ENCODE measurements at regions not wholly inside any gene's neighbourhood (a gene's known extent, or its start where the extent isn't known, plus 50 kb on each side); places are given as distances from the start of the nearest gene placed in this dataset.

DNA sequence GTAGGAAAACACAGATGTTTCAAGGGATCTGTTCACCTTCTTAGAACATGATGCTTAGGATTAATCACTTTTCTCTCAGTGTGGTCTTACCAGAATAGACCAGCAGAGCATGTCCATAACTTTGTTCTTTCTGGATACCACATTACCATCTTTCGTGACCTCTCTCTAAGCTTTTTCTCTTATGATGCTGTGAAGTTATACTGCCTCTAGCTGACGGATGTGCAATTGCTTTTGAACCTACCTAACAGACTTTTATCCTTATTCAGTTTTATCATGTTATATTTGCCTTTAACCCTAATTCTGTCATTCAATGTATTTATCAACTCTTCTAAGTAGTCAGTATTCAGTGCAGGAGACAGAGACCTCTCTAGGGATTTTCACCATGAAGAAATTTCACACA, 246.7 kb downstream of the DACT1 start:
- TF ChIP-seq, protein P1, sequence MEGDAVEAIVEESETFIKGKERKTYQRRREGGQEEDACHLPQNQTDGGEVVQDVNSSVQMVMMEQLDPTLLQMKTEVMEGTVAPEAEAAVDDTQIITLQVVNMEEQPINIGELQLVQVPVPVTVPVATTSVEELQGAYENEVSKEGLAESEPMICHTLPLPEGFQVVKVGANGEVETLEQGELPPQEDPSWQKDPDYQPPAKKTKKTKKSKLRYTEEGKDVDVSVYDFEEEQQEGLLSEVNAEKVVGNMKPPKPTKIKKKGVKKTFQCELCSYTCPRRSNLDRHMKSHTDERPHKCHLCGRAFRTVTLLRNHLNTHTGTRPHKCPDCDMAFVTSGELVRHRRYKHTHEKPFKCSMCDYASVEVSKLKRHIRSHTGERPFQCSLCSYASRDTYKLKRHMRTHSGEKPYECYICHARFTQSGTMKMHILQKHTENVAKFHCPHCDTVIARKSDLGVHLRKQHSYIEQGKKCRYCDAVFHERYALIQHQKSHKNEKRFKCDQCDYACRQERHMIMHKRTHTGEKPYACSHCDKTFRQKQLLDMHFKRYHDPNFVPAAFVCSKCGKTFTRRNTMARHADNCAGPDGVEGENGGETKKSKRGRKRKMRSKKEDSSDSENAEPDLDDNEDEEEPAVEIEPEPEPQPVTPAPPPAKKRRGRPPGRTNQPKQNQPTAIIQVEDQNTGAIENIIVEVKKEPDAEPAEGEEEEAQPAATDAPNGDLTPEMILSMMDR (IDR thresholded peaks at IDR 0.05; ENCODE audit: poor library complexity, severe bottlenecking), result peak; percentile 15
- Histone ChIP-seq H3K9me3 (ENCODE audit: severe bottlenecking) (no peaks in the 10 kb centered on the region), H3K4me3 (ENCODE audit: severe bottlenecking) (no peak overlapping the region), H3K27ac (ENCODE audit: poor library complexity, severe bottlenecking) (no peak overlapping the region), H3K4me1 (ENCODE audit: insufficient read depth, poor library complexity, severe bottlenecking) (peaks cover 10% of the 10 kb centered on the region), H3K36me3 (ENCODE audit: low read depth) (no peaks in the 10 kb centered on the region), H3K27me3 (ENCODE audit: insufficient read depth, poor library complexity, severe bottlenecking) (no peaks in the 10 kb centered on the region)
- no peak for DNase-seq (ENCODE audit: low spot score)
- ATAC-seq (ENCODE audit: low read depth), result no peak

DNA sequence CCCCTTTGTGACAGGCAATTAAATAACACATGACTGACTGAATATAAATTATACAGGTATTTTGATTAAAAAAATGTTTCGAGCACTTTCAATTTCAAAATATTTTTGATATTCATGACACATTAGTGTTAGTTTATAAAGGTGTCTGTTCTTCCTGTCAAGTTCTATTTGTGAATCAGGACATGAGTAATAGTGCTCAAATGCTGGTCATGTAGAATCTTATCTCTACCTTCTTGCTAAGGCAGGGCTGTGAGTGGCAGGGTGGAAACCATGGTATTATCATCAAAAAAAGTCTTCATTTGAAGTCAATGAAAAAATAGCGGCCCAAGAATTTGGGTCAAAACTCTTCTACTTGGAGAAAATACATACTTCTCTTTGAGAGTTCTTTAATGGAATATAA, 250.2 kb downstream of the DACT1 start:
- Histone ChIP-seq H3K4me3 (ENCODE audit: severe bottlenecking) (no peak overlapping the region), H3K4me1 (ENCODE audit: insufficient read depth, poor library complexity, severe bottlenecking) (peaks cover 10% of the 10 kb centered on the region), H3K9me3 (ENCODE audit: severe bottlenecking) (no peaks in the 10 kb centered on the region), H3K27ac (ENCODE audit: poor library complexity, severe bottlenecking) (peak overlapping the region; percentile 2), H3K36me3 (ENCODE audit: low read depth) (no peaks in the 10 kb centered on the region), H3K27me3 (ENCODE audit: insufficient read depth, poor library complexity, severe bottlenecking) (no peaks in the 10 kb centered on the region)
- DNase-seq (ENCODE audit: low spot score), result no peak
- TF ChIP-seq, protein P1 (IDR thresholded peaks at IDR 0.05; ENCODE audit: poor library complexity, severe bottlenecking), result no peak
- peak; percentile 98 for ATAC-seq (ENCODE audit: low read depth)

DNA sequence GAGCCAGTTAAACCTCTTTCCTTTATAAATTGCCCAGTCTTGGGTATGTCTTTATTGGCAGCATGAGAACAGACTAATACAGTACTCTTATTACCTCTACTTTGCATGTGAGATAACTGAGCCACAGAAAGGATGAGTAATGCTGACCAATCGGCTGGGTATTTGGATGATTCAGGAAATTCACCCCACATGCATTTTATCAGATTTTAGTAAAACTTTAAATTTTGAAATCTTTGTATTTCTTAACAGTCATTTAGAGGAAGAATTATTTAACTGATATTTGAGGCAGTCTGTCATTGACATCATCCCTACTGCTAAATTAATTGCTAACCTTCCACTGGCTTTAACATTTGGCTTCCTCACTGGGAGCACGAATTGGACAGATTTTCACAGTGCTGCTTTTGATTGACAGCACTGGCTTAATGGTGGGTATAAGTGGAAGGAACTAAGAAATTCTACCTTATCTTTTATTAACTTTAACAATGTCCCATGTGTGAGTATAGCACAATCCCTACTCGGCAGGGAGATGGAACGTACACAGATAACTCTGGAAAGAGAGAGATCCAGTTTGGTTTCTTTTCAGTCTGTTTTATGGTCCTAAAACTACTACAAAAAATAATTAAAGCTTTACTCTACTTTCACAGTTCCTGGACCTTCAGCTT, 261.0 kb downstream of the DACT1 start:
- peak; percentile 43 for DNase-seq (ENCODE audit: low spot score)
- Histone ChIP-seq H3K4me3 (ENCODE audit: severe bottlenecking) (no peak overlapping the region), H3K4me1 (ENCODE audit: insufficient read depth, poor library complexity, severe bottlenecking) (peaks cover 13% of the 10 kb centered on the region), H3K27ac (ENCODE audit: poor library complexity, severe bottlenecking) (peak overlapping the region; percentile 93), H3K27me3 (ENCODE audit: insufficient read depth, poor library complexity, severe bottlenecking) (no peaks in the 10 kb centered on the region), H3K36me3 (ENCODE audit: low read depth) (no peaks in the 10 kb centered on the region), H3K9me3 (ENCODE audit: severe bottlenecking) (peaks cover 2% of the 10 kb centered on the region)
- TF ChIP-seq, protein P1 (IDR thresholded peaks at IDR 0.05; ENCODE audit: poor library complexity, severe bottlenecking), result no peak
- peak; percentile 98 for ATAC-seq (ENCODE audit: low read depth)

DNA sequence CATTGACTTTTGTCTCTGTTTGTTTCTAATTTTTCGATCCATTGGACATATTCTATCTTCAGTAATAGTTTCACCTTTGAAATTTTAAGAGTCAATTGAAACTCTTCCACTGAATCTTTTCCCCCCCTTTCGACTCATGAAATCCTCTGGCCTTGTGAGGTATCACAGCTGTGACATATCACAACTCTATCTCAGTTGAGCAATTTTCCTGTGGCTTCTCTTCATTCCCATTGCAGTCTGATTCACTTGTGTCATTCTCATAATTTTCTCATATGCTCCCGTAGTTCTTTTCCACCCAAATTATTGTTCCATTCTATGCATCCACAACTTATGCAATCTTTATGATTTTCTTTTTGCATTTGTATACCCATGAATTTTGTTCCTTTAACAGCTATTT, 261.6 kb downstream of the DACT1 start:
- H3K36me3 ChIP-seq (ENCODE audit: low read depth), result no peaks in the 10 kb centered on the region
- no peaks in the 10 kb centered on the region for H3K27me3 ChIP-seq (ENCODE audit: insufficient read depth, poor library complexity, severe bottlenecking)
- H3K27ac ChIP-seq (ENCODE audit: poor library complexity, severe bottlenecking), result peak overlapping the region; percentile 93
- DNase-seq (ENCODE audit: low spot score) (no peak), ATAC-seq (ENCODE audit: low read depth) (no peak)
- peaks cover 2% of the 10 kb centered on the region for H3K9me3 ChIP-seq (ENCODE audit: severe bottlenecking)
- peaks cover 13% of the 10 kb centered on the region for H3K4me1 ChIP-seq (ENCODE audit: insufficient read depth, poor library complexity, severe bottlenecking)
- TF ChIP-seq, protein P1 (IDR thresholded peaks at IDR 0.05; ENCODE audit: poor library complexity, severe bottlenecking), result no peak
- no peak overlapping the region for H3K4me3 ChIP-seq (ENCODE audit: severe bottlenecking)

DNA sequence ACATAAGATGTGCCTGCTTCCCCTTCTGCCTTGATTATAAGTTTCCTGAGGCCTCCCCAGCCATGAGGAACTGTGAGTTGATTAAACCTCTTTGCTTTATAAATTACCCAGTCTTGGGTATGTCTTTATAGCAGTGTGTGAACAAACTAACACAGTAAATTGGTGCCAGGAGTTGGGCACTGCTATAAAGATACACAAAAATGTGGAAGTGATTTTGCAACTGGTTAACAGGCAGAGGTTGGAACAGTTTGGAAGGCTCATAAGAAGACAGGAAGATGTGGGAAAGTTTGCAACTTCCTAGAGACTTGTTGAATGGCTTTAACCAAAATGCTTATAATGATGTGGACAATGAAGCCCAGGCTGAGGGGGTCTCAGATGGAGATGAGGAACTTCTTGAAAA, 264.1 kb downstream of the DACT1 start:
- H3K4me1 ChIP-seq (ENCODE audit: insufficient read depth, poor library complexity, severe bottlenecking), result peaks cover 13% of the 10 kb centered on the region
- TF ChIP-seq, protein P1 (IDR thresholded peaks at IDR 0.05; ENCODE audit: poor library complexity, severe bottlenecking), result no peak
- no peaks in the 10 kb centered on the region for H3K27me3 ChIP-seq (ENCODE audit: insufficient read depth, poor library complexity, severe bottlenecking)
- ATAC-seq (ENCODE audit: low read depth), result no peak
- peaks cover 2% of the 10 kb centered on the region for H3K9me3 ChIP-seq (ENCODE audit: severe bottlenecking)
- no peak overlapping the region for H3K27ac ChIP-seq (ENCODE audit: poor library complexity, severe bottlenecking)
- no peak for DNase-seq (ENCODE audit: low spot score)
- no peak overlapping the region for H3K4me3 ChIP-seq (ENCODE audit: severe bottlenecking)
- no peaks in the 10 kb centered on the region for H3K36me3 ChIP-seq (ENCODE audit: low read depth)

Measured in RWPE2 (cell line).